Stomach (tissue), 4 donors: ENCODE measurements at regions not wholly inside any gene's neighbourhood (a gene's known extent, or its start where the extent isn't known, plus 50 kb on each side); places are given as distances from the start of the nearest gene placed in this dataset.

ENCODE experiments used
- POLR2A ChIP-seq, 4 donors: fragments of 450-650 bp; IDR thresholded peaks; one replicate each; pipeline ENCODE4 v1.6.1; 2016; ENCODE audit warnings: antibody characterized with exemption in 4 of 4, control low read depth in 2 of 4, mild to moderate bottlenecking in 1 of 4, moderate library complexity in 1 of 4
- TF ChIP-seq, protein P1 (sequence below), 7 experiments: fragments of 450-650 bp in 4 of 7; fragments of 200-600 bp in 3 of 7; sonication (generic) in 3 of 7; IDR thresholded peaks; one replicate each; pipeline ENCODE4 v1.5.1; 2016 to 2019; ENCODE audit warnings: antibody characterized with exemption in 7 of 7, control low read depth in 2 of 7, mild to moderate bottlenecking in 1 of 7

DNA sequence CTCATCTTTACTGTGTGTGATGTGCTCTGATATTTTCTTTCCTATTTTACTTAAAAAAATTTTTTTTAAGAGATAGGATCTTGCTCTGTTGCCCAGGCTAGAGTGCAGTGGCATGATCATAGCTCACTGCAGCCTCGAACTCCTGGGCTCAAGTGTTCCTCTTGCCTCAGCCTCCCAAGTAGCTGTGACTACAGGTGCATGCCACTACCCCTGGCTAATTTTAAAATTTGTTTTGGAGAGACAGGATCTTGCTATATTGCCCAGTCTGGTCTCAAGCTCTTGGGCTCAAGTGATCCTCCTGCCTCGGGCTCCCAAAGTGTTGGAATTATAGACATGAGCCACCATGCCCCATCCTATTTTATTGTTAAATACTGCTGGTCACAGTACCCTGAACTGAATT, 67.4 kb downstream of the FOXD2 start:
- TF ChIP-seq, protein P1, sequence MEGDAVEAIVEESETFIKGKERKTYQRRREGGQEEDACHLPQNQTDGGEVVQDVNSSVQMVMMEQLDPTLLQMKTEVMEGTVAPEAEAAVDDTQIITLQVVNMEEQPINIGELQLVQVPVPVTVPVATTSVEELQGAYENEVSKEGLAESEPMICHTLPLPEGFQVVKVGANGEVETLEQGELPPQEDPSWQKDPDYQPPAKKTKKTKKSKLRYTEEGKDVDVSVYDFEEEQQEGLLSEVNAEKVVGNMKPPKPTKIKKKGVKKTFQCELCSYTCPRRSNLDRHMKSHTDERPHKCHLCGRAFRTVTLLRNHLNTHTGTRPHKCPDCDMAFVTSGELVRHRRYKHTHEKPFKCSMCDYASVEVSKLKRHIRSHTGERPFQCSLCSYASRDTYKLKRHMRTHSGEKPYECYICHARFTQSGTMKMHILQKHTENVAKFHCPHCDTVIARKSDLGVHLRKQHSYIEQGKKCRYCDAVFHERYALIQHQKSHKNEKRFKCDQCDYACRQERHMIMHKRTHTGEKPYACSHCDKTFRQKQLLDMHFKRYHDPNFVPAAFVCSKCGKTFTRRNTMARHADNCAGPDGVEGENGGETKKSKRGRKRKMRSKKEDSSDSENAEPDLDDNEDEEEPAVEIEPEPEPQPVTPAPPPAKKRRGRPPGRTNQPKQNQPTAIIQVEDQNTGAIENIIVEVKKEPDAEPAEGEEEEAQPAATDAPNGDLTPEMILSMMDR (IDR thresholded peaks at IDR 0.05): no peak
- TF ChIP-seq POLR2A (IDR thresholded peaks at IDR 0.05): no peak
